Activated CD4-positive, alpha-beta T cell treated with anti-CD3 and anti-CD28 coated beads, Interleukin-2, amount 50 U/mL, for 4 hours (primary cell): ENCODE measurements at regions not wholly inside any gene's neighbourhood (a gene's known extent, or its start where the extent isn't known, plus 50 kb on each side); places are given as distances from the start of the nearest gene placed in this dataset.

Experiments used
- DNase-seq, 2 experiments: peaks; one replicate each; pipeline ENCODE4 v3.0.0-alpha.2; 2020

DNA sequence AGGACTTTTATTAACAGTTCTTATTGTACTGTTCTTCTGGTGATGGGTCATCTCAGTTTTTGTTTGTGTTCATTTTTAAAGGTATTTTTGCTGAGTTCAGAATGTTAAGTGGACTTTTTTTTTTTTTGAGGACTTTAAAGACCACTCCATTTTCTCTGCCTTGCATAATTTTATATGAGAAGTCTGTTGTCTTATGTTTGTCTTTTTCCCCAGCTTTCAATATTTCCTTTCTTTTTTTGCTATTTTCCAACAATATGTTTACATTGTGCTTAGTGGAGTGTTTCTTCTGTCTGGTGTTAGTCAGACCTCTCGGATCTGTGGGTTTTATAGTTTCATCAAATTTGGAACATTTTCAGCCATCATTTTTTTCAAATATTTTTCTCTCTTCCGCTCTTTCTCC is 290.0 kb upstream of the TNRC6C start:
- no peak for DNase-seq

DNA sequence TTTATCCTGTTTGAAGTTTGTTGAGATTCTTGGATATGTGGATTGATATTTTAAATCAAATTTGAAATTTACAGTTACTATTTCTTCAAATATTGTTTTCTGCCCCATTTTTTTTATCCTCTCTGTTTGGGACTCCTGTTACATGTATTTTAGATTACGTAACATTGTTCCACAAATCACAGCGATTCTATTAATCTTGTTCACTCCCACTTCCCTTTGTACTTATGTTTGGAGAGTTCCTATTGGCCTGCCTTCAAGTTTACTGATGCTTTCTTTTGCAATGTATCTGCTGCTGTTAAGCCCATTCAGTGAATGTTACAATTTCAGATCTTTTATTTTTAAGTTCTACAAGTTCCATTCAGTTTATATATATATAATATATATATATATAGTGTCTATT is 288.3 kb upstream of the TNRC6C start:
- no peak for DNase-seq

DNA sequence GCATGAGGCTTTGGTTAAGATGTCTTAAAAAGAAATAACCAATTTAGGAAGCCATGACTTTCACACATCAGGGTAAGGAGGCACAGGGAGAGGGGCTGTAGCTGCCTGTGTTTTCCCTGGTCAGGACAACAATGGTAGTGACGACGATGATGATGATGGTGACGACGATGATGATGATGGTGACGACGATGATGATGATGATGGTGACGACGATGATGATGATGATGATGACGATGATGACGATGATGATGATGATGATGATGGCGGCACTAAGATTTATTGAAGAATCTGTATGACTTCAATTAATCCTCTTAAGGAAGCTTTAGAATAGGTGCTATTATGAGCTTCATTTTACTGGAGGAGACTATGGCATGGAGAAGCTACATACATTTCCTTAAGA is 284.1 kb upstream of the TNRC6C start:
- DNase-seq, result no peak

DNA sequence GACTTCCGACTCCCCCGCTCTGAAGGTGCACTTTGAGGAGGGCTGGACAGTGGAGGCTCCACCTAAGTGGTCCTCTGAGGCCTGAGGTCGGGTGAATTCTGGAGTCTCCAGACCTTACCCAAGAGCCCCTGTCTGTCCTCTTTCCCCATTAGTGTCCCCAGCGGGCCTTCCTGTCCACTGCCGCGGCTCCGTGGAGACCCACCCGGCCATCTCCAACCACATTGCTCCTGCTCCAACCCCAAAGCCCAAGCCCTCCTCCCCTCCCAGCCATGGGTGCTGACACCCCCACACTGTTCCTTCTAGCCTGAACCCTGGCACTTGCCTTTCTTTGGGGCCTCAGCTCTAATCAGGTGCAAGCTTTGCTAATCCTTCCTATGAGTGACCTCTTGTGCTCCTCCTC is 283.1 kb upstream of the TNRC6C start:
- DNase-seq, result no peak

DNA sequence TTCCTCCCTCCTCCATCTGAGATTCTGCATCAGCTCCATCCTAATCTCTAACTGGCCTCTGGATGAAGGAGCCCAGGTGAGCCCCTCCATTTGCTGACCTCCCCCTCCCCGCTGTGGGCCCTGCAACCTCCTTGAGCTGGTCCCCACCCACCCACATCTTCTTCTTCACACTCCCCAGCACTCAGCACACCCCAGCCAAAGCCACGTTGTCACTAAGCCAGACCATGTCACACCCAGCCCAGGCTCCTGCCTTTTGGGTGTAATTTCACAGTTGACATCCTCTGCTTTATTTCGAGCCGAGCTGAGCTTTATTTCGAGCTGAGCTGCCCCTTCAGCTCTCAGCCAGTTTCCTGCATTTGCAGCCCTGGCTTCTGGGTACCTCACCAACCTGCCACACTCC is 282.7 kb upstream of the TNRC6C start:
- no peak for DNase-seq

DNA sequence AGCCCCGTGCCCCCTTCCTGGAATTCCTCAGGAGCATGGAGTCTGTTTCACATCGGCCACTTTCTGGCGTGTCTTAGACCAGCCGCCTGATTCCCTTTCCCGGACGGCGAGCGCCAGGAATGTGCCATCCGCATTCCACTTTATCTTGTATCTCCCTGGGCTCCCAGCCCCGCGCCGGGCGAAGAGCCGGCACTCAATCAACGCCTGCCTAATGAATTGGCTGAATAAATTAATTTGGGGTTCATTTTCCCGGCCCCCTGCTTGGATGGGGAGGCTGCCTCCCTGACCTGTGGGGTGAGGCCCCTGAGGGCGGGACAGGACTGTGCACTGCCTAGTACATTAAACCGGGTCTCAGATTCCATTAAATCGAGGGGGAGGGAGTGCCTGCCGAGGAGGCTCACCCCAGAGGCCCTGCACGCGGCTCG is 282.3 kb upstream of the TNRC6C start:
- DNase-seq, result no peak

DNA sequence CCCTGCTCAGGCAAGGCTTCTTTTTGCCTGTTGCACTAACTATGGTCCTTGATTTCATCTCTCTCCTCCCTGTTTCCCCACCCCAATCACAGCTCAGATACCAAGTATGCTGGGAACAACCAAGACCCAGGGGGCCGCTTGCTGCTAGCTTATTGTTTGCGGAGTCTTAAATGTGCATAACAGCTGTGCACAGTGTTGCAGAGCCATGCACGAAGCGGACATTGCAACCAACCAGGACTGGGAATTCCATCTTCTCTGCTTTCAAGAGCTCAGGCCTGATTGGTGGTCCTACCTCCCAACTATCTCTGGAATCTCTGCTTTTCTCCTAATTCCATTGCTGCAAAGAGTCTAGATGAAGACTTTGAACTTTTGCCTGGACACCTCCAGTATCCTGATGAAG is 281.3 kb upstream of the TNRC6C start:
- DNase-seq, result no peak

DNA sequence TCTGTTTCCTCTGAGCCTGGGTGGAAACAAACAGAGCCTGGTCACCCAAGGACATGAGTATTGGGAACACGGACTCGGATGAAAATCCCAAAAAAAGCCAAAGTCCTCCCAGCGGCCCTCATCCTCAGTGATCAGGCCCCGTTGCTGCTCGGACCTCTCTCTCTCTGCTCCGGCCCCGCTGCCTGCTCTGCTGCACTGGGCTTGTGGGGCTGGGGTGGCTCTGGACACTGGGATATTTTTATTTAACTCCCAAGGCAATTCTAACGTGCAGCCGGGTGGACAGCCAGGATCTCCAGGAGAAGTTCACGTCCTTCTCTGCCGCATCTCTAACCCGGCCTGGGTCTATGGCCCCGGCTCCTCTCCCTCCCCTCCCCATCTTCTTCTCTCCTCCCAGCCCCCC is 280.9 kb upstream of the TNRC6C start:
- DNase-seq, result no peak

DNA sequence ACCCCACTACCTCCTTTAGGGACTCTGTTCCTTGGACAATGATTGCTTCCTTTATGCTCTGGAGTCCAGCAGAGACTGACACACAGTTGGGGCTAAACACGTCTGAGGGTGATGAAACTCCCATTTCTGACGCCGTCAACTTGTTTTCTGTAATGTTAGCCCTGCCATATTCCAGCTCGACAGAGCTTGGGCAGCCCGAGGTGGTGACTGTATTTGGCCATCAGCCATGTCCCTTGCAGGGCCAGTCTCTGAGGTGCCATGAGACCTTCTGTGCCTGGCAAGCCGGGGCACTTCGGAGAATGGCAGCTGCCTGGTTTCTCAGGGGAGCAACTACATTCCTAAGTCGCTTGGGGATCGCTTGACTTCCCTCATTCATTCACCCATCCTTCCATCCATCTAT is 278.9 kb upstream of the TNRC6C start:
- DNase-seq, result no peak

DNA sequence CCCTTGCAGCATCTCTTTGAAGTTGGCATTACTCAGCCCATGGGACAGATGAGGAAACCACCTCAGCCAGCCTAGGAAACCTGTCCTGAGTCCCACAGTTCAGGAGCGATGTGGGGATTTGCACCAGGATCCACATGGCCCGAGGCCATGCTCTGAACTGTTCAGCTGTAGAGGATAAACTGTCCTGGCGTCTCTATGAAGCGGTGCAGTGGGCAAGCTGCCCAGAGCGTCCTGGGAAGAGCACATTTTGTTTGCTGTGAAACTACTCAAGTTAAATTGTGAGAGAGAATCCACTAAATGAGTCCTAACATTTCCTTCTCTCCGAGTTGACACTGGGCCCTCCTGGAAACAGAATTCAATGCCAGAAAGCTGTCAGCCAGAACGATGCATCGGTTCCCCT is 276.6 kb upstream of the TNRC6C start:
- DNase-seq, result no peak

DNA sequence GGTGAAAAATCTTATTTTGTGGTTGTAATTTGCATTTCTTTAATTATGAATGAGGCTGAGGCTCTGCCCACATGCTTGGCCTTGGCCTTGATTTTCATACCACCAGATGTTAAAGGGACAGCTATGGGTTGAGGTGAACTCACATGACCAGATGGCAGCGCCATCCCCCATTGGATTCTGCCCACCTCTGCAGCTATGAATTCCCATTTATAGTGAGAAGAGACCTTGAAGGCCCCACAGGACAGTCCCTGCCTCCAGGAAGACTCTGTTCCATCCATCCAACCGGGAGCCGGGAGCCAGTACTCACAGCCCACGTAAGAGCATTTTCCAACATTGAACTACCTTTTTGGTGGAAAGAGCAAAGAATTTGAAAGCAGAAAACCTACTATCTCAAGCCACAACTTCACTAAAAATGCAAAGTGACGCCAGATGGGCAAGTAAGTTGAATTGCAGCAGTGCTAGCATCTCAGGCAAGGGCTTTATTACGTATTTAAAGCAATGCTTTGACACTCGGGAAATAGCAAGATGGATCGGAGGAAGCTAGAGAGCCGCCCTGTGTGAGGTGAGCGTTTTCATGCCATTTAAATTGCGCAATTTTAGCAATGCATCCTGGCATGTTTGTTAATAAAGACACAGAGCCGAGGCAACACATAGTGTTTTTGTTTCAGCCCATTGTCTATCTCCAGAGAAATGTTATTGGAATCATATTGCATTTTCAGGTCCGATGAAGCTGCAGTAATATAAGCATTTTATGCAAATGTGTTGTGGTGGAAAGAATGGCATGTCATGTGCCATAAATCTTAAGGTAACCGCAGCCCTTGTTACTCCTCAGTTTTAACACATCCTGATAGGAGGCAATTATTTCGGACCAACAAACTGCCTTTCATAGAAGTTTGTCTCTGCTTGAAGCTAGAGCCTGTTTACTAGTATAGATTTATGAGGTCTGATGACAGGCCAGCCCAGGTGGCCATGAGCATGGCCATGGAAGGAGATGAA is 273.4 kb upstream of the TNRC6C start:
- DNase-seq, result no peak

DNA sequence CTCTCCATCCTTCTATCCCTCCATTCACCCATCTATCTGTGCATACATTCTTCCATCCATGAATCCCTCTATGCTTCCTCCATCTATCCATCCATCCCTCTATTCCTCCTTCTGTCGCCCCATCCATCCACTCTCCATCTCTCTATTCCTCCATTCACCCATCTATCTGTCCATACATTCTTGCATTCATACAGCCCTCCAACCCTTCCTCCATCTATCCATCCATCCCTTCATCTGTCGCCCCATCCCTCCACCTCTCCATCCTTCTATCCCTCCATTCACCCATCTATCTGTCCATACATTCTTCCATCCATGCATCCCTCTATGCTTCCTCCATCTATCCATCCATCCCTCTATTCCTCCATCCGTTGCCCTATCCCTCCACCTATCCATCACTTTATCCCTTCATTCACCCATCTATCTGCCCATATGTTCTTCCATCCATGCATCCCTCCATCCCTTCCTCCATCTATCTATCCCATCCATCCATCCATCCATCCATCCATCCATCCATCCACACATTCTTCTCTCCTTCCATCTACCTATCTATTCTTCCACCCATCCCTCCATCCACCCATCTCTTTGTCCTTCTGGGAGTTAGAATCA is 272.5 kb upstream of the TNRC6C start:
- no peak for DNase-seq

DNA sequence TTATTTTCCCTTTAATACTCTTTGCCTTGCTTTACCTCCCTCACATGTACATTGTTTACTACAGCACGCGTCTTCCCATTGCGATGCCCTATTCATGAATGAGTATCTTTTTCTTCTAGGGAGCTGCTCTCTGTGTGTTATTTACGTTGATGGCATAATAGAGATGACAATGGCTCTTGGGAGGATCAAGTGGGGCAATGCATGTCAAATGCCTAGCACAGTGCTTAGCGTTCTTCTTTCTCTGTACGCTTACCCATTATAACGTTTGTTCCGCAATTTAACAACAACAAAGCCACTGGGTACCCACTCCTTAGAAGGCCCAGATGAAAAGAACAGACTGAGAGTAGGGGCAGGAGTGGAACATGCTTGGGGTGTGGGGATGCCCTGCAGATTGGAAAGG is 271.6 kb upstream of the TNRC6C start:
- no peak for DNase-seq

DNA sequence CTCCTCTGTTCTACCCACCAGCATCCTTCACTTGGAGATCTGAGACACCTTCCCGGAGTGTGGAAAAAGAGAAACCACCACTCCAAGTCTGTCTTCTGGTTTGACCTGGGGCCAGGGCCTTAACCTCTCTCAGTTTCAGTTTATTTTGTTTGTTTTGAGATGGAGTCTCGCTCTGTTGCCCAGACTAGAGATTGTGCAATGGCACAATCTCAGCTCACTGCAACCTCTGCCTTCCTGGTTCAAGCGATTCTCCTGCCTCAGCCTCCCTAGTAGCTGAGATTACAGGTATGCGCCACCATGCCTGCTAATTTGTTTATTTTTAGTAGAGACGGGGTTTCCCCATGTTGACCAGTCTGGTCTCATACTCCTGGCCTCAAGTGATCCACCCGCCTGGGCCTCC is 271.1 kb upstream of the TNRC6C start:
- no peak for DNase-seq

DNA sequence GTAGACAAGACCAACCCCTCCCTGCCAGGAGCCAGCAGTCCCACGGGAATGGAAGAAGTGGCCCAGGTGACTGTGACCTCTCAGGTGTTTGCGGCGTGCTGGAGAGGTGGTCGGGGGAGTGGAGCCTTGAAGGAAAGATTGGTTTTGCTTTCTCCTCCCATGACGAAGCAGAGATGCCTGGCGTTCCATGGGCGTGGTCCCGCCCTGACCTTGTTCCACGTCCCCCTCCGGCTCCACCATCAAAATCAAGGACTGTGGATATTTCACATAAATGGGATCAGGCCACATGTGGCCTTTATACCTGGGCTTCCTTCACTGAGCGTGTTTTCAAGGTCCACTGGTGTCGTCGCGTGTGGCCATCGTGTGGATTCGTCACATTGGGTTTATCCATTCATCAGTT is 270.6 kb upstream of the TNRC6C start:
- no peak for DNase-seq

DNA sequence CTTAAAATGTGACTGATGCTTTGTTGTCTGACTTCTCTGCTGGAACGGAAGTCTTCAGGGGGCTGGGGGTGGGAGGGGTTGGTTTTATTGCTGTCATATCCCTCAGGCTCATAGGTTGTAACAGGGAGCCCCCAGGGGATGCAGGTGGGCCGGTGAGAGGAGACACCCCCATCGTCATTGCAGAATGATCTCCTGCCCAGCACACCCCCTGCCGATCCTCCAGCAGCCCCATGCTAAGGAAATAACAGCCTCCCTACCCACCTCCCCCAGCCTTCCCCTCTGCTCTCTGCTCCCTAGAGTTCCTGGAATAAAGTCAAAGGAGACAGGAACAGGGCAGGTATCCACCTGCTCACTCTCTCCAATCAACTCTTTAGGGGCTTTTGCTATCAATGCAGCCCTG is 270.1 kb upstream of the TNRC6C start:
- no peak for DNase-seq

DNA sequence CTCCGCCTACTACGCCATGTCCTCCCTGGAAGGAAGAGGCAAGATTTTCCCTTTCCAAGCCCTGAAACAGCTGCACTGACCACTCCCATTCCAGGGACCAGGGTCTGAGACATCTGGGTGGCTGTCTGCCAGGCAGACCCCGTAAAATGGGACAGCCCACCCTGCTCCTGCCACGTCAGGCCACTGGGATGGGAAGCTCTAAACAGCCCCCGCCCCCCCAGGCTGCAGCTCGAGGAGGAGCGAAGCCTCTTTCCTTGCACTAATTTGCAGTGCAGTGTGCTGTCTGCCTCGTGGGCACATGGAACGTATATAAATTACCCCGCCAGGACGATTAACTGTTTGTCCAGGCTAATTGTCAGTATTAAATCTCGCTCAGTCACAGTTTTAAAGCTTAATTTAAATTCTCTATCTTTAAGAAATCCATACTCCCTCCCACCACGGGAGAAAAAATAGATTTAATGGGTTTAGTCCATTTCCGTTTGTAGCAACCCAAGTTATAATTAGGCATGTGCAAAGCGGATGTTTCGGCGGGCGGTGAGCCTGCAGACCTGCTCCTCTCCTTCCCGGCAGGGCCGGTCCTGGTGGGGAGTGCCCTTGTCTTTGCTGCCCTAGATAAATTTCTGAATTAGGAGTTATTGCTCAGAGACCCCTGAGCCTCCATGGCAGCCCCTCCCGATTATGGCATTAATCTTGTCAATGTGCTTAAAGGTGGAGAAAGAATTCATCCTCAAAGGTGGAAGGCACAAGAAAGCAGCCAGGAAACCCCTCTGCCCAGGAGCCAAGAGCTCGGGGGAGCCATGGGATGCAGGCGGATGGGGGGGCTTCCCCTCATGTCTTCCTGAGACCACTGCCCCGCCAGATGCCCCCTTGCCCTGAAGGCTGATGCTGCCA is 268.0 kb upstream of the TNRC6C start:
- DNase-seq, result no peak

DNA sequence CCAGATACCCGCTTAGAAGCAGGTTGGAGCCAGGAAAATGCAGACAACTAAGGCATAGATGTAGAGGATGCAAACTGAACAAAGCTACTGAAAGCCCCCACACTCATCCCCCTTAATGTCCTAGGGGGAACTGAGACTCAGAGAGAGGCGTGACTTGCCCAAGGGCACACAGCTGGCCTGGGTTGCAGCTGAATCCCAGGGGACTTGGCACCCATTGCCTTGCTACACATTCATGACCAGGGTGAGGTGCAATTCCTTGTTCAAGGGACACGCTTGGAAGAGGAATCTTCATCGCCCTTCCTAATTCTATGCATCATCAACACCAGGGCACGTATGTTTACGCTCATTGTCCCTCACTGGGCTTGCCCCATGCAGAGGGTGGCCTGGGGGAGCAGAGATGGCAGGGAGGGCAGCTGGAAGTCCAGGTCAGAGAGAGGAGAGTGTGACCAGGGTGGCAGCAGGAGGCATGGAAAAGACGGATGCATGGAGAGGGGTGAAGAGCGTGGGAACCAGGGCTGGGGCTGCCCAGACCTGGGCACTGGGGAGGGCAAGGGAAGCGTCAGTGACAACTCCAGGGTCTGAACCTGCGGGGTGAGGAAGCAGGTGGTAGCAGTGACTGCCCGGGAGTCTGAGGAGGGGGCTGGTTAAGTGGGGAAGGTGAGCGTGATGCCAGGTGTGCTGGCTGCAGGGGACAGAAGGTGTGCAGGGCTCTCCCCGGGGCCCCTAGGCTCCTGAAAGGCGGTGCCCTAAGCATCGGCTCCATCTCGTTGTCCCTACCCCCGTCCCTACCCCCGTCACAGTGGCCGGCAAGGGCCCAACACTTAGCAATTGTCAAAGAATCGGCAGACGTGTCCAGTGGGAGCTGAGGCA is 267.1 kb upstream of the TNRC6C start:
- DNase-seq, result no peak

DNA sequence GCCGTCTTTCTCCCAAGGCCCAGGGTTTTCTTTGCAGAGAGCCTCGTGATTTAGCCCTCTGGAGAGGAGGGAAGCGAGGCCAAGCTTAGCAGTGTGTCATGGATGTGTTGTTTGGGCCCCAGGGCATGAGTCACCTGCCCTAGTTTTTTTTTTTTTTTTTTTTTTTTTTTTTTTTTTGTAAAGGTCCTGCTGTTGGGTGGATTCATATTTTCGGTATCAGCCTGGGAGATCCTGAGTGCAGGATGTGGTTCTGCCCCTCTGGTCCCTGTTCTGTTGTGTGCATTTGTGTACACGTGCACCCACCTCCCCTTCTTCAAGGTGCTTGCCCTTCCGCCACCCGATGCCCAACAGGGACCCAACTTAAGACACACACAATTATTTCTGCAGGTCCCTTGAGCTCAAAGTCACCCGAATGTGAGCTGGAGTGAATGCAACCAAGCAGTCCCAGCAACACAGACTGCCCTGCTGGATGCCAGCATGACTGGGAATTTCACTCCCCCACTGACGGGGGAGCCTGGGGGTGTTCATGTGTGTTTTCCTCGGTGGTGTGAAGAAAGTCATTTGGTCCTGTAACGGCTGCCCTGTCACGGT is 265.8 kb upstream of the TNRC6C start:
- DNase-seq, result no peak

DNA sequence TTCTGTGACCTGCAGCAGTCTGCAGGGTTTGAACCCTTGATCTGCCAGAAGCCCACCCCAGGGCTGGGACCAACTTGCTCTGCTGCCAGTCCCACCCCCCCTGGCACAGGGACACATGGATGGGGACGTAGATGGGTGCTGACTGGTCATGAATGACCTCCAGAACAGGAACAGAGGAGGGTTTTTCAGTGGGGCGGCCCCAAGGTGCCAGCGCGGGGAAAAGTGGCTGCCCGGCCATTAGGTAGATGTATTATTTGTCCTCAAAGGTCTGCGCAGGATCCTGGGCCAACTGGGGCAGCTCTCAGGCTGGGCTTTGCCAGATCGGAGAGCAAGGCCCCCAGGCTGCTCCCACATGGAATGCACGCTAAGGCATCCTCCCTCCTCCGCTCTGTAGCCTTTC is 265.2 kb upstream of the TNRC6C start:
- DNase-seq, result no peak

DNA sequence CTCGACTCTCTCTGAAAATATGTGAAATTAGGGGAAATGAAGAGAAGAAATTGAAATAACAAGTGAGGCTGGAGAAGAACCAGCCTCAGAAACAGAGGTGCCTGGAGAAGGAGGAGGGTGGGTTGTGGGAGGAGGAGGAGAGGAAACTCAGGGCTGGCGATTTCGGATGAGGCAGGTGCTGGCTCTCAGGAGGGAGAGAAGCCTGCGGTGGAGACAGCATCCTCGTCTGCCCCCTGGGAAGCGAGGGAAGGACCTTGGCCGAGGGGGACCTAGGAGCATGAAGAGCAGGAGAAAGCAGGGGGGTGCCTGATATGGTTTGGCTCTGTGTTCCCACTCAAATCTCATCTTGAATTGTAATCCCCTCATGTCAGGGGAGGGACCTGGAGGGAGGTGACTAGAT is 264.7 kb upstream of the TNRC6C start:
- DNase-seq, result no peak
